ENCODE measurements at regions not wholly inside any gene's neighbourhood (a gene's known extent, or its start where the extent isn't known, plus 50 kb on each side); places are given as distances from the start of the nearest gene placed in this dataset.

DNA sequence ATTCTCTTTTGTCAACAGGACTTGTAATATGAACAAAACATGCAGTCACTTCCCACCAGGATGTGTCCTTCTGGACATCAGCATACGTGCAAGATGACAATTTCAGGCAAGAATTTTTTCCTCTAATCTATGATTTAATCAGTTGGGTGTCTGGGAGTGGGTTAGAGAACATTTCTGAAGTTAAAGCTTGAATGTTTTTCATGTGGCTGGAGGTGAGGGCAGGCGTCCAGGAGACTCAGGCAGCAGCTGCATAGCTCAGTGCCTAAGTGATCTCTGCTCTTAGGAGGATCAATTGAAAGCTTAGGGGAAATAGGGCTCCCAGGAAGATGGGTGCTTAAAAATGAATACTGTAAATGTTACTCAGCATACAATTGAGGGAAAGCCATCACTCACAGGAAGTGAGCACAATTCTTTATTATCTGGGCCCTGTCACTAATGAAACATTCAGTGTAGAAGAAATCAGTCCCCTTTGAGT lies 457.6 kb upstream of the KLF6 start:
- TF ChIP-seq, protein P1, sequence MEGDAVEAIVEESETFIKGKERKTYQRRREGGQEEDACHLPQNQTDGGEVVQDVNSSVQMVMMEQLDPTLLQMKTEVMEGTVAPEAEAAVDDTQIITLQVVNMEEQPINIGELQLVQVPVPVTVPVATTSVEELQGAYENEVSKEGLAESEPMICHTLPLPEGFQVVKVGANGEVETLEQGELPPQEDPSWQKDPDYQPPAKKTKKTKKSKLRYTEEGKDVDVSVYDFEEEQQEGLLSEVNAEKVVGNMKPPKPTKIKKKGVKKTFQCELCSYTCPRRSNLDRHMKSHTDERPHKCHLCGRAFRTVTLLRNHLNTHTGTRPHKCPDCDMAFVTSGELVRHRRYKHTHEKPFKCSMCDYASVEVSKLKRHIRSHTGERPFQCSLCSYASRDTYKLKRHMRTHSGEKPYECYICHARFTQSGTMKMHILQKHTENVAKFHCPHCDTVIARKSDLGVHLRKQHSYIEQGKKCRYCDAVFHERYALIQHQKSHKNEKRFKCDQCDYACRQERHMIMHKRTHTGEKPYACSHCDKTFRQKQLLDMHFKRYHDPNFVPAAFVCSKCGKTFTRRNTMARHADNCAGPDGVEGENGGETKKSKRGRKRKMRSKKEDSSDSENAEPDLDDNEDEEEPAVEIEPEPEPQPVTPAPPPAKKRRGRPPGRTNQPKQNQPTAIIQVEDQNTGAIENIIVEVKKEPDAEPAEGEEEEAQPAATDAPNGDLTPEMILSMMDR (IDR thresholded peaks at IDR 0.05): no peak
- TF ChIP-seq POLR2AphosphoS5 (IDR thresholded peaks at IDR 0.05) (no peak), POLR2A (IDR thresholded peaks at IDR 0.05) (no peak)

Data from sigmoid colon (tissue), 4 donors.